LNCAP (cell line): ENCODE measurements at regions not wholly inside any gene's neighbourhood (a gene's known extent, or its start where the extent isn't known, plus 50 kb on each side); places are given as distances from the start of the nearest gene placed in this dataset.

Experiments
- TF ChIP-seq, protein P1 (sequence below): fragments of 450-650 bp; IDR thresholded peaks from 2 replicates; pipeline ENCODE4 v1.5.1; 2017; ENCODE audit warnings: mild to moderate bottlenecking

DNA sequence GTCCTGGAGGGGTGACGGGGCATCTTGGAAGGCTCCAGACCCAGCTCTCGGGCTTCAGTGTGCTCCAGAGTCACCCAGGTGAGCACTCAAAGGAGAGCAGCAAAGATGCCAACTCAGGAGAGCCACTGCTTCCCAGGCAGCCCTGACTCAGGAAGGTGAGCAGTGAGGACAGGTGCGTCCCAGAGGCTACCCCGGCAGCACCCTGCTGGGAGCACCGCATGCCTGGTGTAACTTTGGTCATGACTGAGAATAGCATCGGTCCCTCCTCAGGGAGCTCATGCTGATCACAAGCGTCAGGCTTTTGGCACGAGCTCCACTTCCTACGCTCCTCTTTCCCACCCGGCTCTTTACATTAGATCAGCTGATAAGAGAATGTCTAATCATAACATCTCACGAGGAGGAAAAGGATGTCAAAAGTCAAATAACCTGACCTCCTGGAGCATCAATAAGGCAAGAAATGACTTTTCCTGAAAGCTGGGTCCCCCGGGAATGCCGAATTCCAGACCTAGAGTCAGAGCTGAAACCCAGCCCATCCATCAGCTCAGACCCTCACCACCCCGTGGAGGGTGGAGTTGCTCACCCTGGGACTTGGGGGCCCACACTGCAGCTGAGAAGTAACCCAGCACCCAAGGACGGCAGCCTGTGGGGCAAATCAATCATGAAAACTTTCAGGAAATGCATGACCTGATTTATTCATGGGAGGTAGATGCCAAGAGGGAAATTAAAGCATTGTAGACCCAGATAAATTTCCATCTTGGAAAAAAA lies 248.8 kb downstream of the ACKR3 start:
- TF ChIP-seq, protein P1, sequence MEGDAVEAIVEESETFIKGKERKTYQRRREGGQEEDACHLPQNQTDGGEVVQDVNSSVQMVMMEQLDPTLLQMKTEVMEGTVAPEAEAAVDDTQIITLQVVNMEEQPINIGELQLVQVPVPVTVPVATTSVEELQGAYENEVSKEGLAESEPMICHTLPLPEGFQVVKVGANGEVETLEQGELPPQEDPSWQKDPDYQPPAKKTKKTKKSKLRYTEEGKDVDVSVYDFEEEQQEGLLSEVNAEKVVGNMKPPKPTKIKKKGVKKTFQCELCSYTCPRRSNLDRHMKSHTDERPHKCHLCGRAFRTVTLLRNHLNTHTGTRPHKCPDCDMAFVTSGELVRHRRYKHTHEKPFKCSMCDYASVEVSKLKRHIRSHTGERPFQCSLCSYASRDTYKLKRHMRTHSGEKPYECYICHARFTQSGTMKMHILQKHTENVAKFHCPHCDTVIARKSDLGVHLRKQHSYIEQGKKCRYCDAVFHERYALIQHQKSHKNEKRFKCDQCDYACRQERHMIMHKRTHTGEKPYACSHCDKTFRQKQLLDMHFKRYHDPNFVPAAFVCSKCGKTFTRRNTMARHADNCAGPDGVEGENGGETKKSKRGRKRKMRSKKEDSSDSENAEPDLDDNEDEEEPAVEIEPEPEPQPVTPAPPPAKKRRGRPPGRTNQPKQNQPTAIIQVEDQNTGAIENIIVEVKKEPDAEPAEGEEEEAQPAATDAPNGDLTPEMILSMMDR, result no peak

DNA sequence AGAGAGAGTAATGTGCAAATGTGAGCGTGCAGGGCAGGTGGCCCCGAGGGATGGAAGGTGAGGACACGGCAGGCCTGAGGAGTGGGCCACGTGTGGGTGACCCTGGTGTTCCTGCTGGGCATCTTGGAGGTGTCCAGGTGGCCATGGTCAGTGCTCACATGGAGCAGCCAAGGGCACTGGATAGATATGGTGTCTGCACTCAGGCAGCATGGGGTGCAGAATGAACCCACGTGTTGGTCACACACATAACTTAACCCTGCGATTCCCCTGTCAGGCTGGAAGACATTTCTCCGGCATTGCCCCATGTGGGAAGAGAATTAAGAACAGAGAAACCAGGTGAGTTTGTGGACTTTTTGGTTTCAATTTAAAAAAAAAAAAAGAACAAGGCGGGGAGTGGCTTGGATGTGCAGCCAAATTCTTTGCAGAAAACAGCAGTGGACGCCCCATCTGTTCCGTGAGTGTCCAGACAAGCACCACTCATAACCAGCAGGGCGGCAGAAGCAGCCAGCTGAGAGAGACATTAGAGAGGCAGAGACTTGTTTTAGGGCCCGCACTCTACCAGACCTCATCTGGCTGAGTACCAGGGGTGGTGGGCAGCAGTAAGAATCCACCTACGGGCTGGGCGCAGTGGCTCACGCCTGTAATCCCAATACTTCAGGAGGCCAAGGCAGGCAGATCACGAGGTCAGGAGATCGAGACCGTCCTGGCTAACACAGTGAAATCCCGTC lies 249.8 kb downstream of the ACKR3 start:
- TF ChIP-seq, protein P1, result no peak

DNA sequence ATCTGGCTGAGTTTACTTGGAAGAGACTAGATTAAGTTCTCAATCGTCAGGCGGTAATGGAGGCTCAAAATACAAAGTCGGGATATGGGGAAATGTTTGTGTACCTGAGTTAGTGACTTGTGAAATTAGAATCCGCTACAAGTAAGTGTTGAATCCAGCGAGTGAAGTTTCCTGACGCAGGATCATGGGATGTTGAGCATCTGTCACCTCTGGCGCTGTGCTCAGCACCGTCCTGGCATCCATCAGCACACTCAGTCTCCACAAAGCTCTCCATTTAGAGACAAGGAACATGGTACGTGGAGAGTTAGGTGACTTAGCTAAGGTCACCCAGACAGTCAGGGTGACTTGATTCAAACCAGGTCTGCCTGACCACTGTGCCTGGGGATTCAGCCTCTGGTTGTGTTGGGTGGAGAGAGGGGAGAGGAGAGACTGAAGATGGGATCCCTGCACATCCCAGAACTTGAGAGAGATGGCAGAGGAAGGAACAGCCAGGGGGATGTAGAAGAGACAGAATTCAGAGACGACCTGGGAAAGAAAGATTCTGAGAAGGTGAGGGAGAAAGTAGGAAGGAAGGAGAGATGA lies 251.2 kb downstream of the ACKR3 start:
- TF ChIP-seq, protein P1, result no peak

DNA sequence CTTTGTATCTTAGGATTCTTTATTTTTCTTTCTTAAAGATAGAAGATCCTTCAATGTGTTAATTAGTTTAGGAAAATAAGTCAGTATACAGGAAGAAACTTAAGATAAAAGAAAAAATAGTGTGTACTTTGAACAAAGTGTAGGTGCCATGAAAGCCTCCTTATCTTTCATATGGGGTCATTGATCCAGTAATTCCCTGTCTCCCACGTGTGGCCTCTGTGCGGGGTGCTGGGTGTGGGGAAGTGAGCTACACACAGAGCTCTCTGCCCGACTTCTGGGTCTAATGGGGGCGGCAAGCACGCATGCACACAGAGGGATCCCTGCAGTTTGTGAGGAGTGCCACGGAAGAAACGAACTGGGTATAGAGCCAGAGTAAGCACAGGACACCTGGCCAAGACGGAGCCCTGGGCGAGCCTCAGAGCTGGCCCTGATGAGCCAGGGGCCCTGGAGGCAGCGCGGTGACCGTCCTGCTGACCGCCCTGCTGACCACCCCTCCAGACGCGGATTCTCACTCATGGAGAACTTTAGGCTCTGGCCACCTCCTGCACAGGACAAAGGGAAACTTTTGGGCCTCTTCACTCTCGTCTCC lies 253.5 kb downstream of the ACKR3 start:
- TF ChIP-seq, protein P1, result no peak

DNA sequence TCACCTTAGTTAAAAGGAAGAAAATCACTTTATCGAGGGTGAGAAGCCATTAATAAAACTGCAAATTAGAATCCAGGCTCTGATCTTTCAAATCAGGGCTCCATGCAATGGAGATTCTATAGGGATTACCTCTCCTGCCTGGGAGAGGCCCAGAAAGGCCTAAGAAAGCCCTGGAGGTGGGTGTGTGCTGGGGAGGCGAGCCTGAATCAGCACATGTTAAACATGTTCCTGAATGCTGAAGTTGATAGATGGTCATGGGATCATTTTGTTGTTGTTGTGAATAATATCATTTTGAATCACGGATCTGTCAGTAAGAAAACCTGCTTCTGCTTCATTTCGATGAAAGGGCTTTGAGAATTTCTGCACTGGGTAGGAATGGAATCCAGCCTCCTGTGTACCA lies 254.3 kb downstream of the ACKR3 start:
- TF ChIP-seq, protein P1, result no peak

DNA sequence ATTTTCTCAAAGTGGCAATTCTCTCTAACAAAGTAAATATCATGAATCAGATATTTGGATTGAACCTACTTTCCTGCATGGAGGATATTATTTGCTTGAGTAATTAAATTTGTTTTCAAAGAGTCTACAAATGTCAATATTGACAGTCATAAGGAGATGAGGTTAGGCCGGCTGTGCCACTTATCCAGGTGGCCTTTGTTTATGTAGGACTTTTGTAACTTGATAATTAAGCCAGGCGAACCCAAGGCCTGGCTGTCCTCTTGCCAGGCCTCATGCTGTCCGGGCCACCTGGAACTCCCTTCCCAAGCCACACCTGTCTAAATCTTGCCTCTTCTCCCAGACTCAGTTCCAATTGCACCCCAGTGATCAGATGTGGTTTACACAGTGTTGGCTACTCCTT lies 255.2 kb downstream of the ACKR3 start:
- TF ChIP-seq, protein P1, result no peak

DNA sequence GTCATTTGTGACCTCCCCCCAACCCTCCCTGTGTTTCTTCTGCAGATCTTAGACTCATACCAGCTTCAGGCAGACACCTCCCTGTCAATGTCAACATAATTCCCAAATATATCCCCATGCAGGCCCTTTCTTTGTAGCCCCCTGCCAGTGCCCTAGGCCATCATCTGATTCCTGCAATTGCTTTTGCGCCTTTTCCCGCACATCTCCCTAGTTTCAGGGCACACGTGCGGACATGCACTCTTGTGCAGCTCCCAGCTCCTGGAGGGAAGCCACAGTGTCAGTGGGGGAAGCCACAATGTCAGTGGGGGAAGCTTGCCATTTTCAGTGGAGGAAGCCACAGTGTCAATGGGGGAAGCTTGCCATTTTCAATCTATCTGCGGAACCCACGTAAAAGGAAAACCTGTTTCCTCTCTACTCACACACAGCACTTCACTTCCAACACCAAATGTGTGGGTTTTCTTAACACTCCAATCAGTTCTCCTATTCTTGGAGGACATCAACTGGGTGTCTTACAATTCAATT lies 256.4 kb downstream of the ACKR3 start:
- TF ChIP-seq, protein P1, result no peak
